ENCODE measurements at regions not wholly inside any gene's neighbourhood (a gene's known extent, or its start where the extent isn't known, plus 50 kb on each side); places are given as distances from the start of the nearest gene placed in this dataset.

GRCh38 chr9:120100595-120100994 lies 479.4 kb downstream of the CDK5RAP2 start:
- Histone ChIP-seq H3K4me3 (ENCODE audit: low read depth, low read length) (no peak overlapping the region), H3K36me3 (ENCODE audit: control insufficient read depth, insufficient read depth, low read length) (no peaks in the 10 kb centered on the region), H3K27me3 (ENCODE audit: control insufficient read depth, insufficient read depth, low read length) (no peaks in the 10 kb centered on the region)
- TF ChIP-seq CTCF (IDR thresholded peaks at IDR 0.05; ENCODE audit: insufficient read depth, low read length, severe bottlenecking) = no peak
- DNase-seq (ENCODE audit: low read depth) (no peak), FAIRE-seq (no peak)

- DNase-seq (ENCODE audit: low read depth) (no peak), FAIRE-seq (no peak)
- no peaks in the 10 kb centered on the region for H3K27me3 ChIP-seq (ENCODE audit: control insufficient read depth, insufficient read depth, low read length)
- H3K4me3 ChIP-seq (ENCODE audit: low read depth, low read length) = no peak overlapping the region
- no peaks in the 10 kb centered on the region for H3K36me3 ChIP-seq (ENCODE audit: control insufficient read depth, insufficient read depth, low read length)
- no peak for TF ChIP-seq CTCF (IDR thresholded peaks at IDR 0.05; ENCODE audit: insufficient read depth, low read length, severe bottlenecking)
Observed at GRCh38 chr9:120099065-120099464, 480.9 kb downstream of the CDK5RAP2 start.

GRCh38 chr9:120098584-120098983 lies 481.4 kb downstream of the CDK5RAP2 start:
- no peak for TF ChIP-seq CTCF (IDR thresholded peaks at IDR 0.05; ENCODE audit: insufficient read depth, low read length, severe bottlenecking)
- no peaks in the 10 kb centered on the region for H3K36me3 ChIP-seq (ENCODE audit: control insufficient read depth, insufficient read depth, low read length)
- DNase-seq (ENCODE audit: low read depth) (no peak), FAIRE-seq (no peak)
- H3K27me3 ChIP-seq (ENCODE audit: control insufficient read depth, insufficient read depth, low read length) = no peaks in the 10 kb centered on the region
- H3K4me3 ChIP-seq (ENCODE audit: low read depth, low read length) = no peak overlapping the region

GRCh38 chr9:120091206-120091605 lies 488.8 kb downstream of the CDK5RAP2 start:
- TF ChIP-seq CTCF (IDR thresholded peaks at IDR 0.05; ENCODE audit: insufficient read depth, low read length, severe bottlenecking) = no peak
- DNase-seq (ENCODE audit: low read depth) (no peak), FAIRE-seq (no peak)
- Histone ChIP-seq H3K27me3 (ENCODE audit: control insufficient read depth, insufficient read depth, low read length) (no peaks in the 10 kb centered on the region), H3K4me3 (ENCODE audit: low read depth, low read length) (no peak overlapping the region), H3K36me3 (ENCODE audit: control insufficient read depth, insufficient read depth, low read length) (no peaks in the 10 kb centered on the region)

GRCh38 chr9:120080849-120081248 lies 499.1 kb downstream of the CDK5RAP2 start:
- H3K36me3 ChIP-seq (ENCODE audit: control insufficient read depth, insufficient read depth, low read length) = no peaks in the 10 kb centered on the region
- no peak overlapping the region for H3K4me3 ChIP-seq (ENCODE audit: low read depth, low read length)
- DNase-seq (ENCODE audit: low read depth) (no peak), FAIRE-seq (no peak)
- no peaks in the 10 kb centered on the region for H3K27me3 ChIP-seq (ENCODE audit: control insufficient read depth, insufficient read depth, low read length)
- TF ChIP-seq CTCF (IDR thresholded peaks at IDR 0.05; ENCODE audit: insufficient read depth, low read length, severe bottlenecking) = no peak

GRCh38 chr9:120078112-120078511 lies 501.9 kb downstream of the CDK5RAP2 start:
- FAIRE-seq (no peak), DNase-seq (ENCODE audit: low read depth) (no peak)
- Histone ChIP-seq H3K4me3 (ENCODE audit: low read depth, low read length) (no peak overlapping the region), H3K27me3 (ENCODE audit: control insufficient read depth, insufficient read depth, low read length) (no peaks in the 10 kb centered on the region), H3K36me3 (ENCODE audit: control insufficient read depth, insufficient read depth, low read length) (no peaks in the 10 kb centered on the region)
- no peak for TF ChIP-seq CTCF (IDR thresholded peaks at IDR 0.05; ENCODE audit: insufficient read depth, low read length, severe bottlenecking)

All from bronchial epithelial cell (primary cell).